ENCODE measurements at regions not wholly inside any gene's neighbourhood (a gene's known extent, or its start where the extent isn't known, plus 50 kb on each side); places are given as distances from the start of the nearest gene placed in this dataset.
"Not testable (repeated sequence)": the region's sequence is repeated elsewhere in the genome, so short reads cannot be mapped to it uniquely, and the experiment has no call there.

DNA sequence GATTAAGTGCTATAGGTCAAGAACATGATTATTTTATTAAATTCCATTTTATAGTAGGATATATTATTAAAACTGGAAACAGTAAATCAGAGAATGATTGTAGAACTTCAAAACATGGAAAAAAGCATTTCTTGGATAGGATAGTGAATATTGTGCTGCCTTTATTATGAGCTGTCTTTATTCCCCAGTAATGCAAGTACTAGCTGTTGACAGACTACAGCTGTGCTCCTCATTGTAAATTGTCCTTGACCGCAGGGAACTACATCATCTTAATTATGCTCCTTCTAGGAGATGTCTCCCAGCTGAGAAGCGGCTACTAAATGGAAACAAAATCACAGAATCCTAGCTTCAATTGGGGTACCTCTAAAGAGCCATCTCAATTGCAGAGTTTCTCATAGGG lies 1457.2 kb upstream of the PCDH7 start:
- no peak for DNase-seq (ENCODE audit: low read depth in 2 of 2)

- no peak for DNase-seq (ENCODE audit: low read depth in 2 of 2)
Measured at GRCh38 chr4:29276150-29276549, 1444.0 kb upstream of the PCDH7 start.

DNA sequence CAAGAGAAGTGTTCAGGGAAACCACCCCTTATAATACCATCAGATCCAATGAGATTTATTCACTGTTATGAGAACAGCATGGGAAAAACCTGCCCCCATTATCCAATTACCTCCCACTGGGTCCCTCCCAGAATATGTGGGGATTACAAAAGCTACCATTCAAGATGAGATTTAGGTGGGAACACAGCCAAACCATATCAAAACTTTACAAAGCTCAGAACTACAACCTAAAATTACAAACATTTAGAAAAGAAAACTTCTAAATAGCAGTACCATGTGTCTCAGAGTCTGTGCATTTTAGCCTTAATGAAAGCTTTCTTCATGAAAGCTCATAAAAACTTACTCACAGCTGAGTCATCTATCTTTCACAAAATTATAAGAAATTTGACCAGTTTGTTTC lies 1442.8 kb upstream of the PCDH7 start:
- DNase-seq (ENCODE audit: low read depth in 2 of 2), result no peak

DNA sequence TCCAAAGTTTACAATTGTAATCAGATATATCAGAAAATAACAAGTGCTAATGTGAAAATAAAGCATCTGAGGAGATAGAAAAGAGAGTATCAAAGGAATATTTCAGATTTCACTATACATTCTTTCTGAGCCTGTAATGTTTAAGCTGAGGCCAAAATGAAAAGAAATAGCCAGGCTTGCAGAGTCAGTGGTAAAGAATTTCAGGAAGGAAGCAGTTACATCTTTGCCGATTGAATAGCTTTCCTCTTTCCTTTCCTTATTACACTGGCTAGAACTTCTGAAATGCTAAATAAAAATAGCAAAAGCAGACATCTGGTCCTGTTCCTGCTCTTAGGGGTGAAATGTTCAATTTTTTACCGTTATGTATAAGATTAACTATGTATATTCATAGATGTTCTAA lies 1441.6 kb upstream of the PCDH7 start:
- DNase-seq (ENCODE audit: low read depth in 2 of 2), result no peak

- DNase-seq (ENCODE audit: low read depth in 2 of 2), result no peak
Measured at GRCh38 chr4:29289118-29289517, 1431.1 kb upstream of the PCDH7 start.

- DNase-seq (ENCODE audit: low read depth in 2 of 2), result no peak
Measured at GRCh38 chr4:29295280-29295679, 1424.9 kb upstream of the PCDH7 start.

DNA sequence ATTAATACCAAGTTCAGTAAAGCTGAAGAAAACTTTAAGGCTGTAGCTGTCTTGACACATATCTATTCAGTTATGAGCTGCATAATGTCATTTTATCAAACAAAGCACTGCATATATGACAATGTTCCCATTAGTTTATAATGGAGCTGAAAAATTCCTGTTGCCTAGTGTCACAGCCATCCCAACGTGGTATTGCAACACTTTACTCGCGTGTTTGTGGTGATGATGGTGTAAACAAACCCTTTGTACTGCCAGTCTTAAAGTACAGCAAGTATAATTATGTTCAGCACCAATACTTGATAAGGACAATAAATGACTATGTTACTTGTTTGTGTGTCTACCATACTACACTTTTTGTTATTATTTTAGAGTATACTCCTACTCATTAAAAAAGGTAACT lies 1415.6 kb upstream of the PCDH7 start:
- no peak for DNase-seq (ENCODE audit: low read depth in 2 of 2)

GRCh38 chr4:29307256-29307655 lies 1412.9 kb upstream of the PCDH7 start:
- DNase-seq (ENCODE audit: low read depth in 2 of 2), result no peak

GRCh38 chr4:29307755-29308154 lies 1412.4 kb upstream of the PCDH7 start:
- DNase-seq (ENCODE audit: low read depth in 2 of 2), result no peak

- DNase-seq (ENCODE audit: low read depth in 2 of 2), result no peak
Measured at GRCh38 chr4:29309050-29309449, 1411.1 kb upstream of the PCDH7 start.

GRCh38 chr4:29310252-29310651 lies 1409.9 kb upstream of the PCDH7 start:
- DNase-seq (ENCODE audit: low read depth in 2 of 2), result no peak

GRCh38 chr4:29311247-29311646 lies 1408.9 kb upstream of the PCDH7 start:
- no peak for DNase-seq (ENCODE audit: low read depth in 2 of 2)

- no peak for DNase-seq (ENCODE audit: low read depth in 2 of 2)
Measured at GRCh38 chr4:29319663-29320340, 1400.4 kb upstream of the PCDH7 start.

GRCh38 chr4:29320947-29321620 lies 1399.1 kb upstream of the PCDH7 start:
- no peak for DNase-seq (ENCODE audit: low read depth in 2 of 2)

- DNase-seq (ENCODE audit: low read depth in 2 of 2), result no peak
Measured at GRCh38 chr4:29326004-29326403, 1394.2 kb upstream of the PCDH7 start.

DNA sequence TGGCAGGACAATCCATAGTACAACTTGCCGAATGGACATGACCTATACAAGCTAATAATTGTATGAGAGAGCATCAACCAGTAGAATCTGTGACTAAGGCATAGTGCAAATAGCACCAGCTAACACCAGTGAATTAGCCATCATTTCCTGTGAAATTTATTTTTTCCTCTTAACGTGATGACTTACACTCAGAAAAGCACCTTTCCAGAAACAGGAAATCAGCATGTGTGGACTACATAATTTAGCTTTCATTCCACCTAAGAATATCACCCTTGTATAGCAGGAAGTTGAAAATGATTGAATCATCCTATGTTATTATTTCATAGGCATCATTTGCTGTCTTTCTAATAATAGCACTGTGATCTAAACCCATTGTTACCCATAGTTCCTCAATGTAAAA lies 1393.4 kb upstream of the PCDH7 start:
- no peak for DNase-seq (ENCODE audit: low read depth in 2 of 2)

- no peak for DNase-seq (ENCODE audit: low read depth in 2 of 2)
Measured at GRCh38 chr4:29336861-29337260, 1383.3 kb upstream of the PCDH7 start.

DNA sequence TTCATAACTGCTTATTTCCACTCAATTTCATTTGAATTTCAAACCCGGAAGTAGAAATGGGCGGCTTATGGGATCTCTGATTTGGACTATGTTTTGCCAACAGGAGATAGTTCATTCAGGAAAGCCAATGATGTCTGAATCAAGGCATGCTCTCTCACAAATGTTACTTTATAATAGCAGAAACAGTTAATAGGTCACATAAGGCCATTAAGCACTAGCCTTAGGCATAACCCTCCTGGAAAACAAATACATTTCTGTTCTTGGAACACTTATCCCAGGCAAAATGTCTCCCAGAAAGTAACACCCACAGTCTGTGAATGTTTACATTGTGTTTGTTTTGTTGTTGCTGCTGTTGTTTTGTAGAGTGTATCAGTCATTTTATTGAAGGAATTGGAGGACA lies 1347.2 kb upstream of the PCDH7 start:
- no peak for DNase-seq (ENCODE audit: low read depth in 2 of 2)

DNA sequence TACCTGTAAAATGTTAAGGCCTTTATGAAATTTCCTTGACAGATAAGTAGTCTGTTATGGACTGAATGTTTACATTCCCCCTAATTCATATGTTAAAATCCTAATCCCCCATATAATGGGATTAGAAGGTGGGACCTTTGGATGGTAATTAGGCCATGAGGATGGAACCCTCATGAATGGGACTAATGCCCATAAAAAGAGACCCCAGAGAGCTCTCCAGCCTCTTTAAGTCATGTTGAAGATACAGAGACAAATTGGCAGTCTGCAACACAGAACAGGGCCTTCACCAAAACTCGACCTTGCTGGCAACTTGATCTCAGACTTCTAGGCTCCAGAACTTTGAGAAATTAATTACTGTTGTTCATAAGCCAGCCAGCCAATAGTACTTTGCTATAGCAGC lies 1344.5 kb upstream of the PCDH7 start:
- DNase-seq (ENCODE audit: low read depth in 2 of 2), result no peak

DNA sequence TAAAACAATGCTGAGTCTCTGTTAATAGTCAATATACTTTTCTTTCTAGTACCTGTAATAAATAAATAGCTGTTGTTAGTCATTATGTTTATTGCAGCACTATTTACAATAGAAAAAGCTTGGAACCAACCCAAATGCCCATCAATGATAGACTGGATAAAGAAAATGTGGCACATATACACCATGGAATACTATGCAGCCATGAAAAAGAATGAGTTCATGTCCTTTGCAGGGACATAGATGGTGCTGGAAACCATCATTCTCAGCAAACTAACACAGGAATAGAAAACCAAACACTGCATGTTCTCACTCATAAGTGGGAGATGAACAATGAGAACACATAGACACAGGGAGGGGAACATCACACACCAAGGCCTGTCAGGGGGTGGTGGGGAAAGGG lies 1341.9 kb upstream of the PCDH7 start:
- not testable (repeated sequence) for DNase-seq (ENCODE audit: low read depth in 2 of 2)

DNA sequence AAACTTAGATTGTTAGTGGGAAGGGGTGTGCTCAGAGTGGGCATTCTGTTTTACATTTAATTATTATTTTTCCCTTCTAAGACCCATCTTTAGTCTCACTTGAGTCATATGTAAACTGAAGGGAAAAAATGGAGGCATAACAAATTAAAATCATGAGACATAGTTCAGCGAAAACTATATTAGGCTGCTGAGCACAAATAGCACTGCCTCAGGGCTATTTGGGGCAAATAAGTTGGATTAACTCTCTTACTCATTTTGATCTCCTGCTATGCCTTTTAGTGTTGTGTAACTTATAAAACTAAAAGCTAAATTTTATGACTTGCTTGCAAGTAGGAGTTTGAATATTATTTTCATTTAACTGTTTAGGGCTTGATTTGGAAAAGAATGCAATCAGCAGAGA lies 1329.2 kb upstream of the PCDH7 start:
- DNase-seq (ENCODE audit: low read depth in 2 of 2), result no peak

DNA sequence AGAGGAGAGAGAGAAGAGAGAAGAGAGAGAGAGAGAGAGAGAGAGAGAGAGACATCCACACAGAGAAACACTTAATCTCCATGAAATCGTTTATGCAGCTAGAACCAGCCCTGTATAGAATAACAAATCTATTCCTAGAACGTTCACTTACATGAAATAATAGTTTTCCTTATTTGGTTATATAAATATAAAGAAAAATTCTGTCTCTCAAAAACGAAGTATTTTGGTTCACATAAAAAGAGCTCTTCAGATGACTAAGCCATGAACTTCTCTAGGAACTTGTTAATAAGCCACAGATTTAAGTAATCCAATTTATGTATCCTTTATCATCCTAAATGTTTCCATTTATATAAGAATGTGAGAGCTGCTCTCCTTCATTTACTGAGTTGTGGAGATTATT lies 1315.1 kb upstream of the PCDH7 start:
- DNase-seq (ENCODE audit: low read depth in 2 of 2), result no peak

DNA sequence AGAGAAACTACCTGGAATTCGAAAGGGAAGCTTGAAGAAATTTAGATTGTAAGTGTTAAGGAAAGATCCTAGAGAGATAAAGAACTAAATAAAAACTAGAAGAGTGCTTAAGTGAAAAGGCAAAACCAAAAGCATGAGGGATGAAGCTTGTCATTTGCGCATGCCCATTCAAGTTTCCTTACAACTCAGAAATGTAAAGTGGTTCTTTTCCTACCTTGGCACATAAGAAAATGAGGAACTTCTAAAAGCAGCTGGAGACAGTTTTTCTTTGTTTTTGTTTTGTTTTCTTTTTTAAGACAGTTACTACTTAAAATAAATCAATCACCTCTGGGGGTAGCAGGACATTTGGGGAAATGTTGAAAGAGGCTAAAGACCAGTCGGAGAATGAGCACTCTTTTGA lies 1304.4 kb upstream of the PCDH7 start:
- DNase-seq (ENCODE audit: low read depth in 2 of 2), result no peak
